Heart left ventricle (tissue), 13 donors: ENCODE measurements at regions not wholly inside any gene's neighbourhood (a gene's known extent, or its start where the extent isn't known, plus 50 kb on each side); places are given as distances from the start of the nearest gene placed in this dataset.

Source experiments
- POLR2A ChIP-seq, 2 donors: fragments of 450-650 bp; IDR thresholded peaks; one replicate each; pipeline ENCODE4 v1.6.1; 2017; ENCODE audit warnings: antibody characterized with exemption in 2 of 2, mild to moderate bottlenecking in 2 of 2, moderate library complexity in 2 of 2
- TF ChIP-seq, protein P1 (sequence below), 12 donors: fragments of 200-600 bp; sonication (generic) in 4 of 12; IDR thresholded peaks; one replicate each; pipeline versions ENCODE4 v1.5.0 to v1.8.0; 2018 to 2022; ENCODE audit warnings: antibody characterized with exemption in 12 of 12, mild to moderate bottlenecking in 5 of 12
- donor health status: ischemic (EF 13 %, LVEDD 7.1; RV severe dilation, severe dysfunction).
- donor health status: DM: no; HTN: yes; CAD: no.
- donor health status: DM: no; HTN: no; CAD: no.
- donor health status: ischemic (EF 25% LVEDD 6.9; RV normal size, moderate dysfunction).
- donor health status: ischemic (EF 25% LVEDD 5.7; RV mildly dilated, moderate dysfunction).
- donor health status: ischemic (EF 35%, LVEDD 5.7; RV mildly dilated, moderate dysfunction).
- donor health status: nonischemic (EF 11% LVEDD 7.7; RV severe dilation, severe dysfunction).
- donor health status: DM: yes; HTN: yes; CAD: no.
- donor health status: PGD.
- donor health status: ischemic (EF 29% LVEDD 5.4; RV normal size, mild dysfunction).
- donor health status: nonischemic (EF 23%, LVEDD 6.1; RV moderate dilation, normal function).

DNA sequence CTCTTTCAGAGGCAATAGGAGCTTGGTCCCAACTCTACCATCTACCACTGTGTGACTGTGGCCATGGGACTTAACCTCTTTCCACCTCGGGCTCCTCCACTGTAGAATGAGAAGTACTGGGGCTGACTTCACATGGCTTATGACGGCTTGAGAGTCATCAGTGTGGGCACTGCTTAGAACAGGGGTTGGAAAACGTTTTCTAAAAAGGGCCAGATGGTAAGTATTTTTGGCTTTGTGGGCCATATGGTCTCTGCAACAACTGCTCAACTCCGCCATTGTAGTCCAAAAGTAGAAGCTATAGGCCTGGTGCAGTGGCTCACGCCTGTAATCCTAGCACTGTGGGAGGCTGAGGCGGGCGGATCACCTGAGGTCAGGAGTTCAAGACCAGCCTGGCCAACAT, 69.2 kb upstream of the LTA4H start:
- TF ChIP-seq, protein P1, sequence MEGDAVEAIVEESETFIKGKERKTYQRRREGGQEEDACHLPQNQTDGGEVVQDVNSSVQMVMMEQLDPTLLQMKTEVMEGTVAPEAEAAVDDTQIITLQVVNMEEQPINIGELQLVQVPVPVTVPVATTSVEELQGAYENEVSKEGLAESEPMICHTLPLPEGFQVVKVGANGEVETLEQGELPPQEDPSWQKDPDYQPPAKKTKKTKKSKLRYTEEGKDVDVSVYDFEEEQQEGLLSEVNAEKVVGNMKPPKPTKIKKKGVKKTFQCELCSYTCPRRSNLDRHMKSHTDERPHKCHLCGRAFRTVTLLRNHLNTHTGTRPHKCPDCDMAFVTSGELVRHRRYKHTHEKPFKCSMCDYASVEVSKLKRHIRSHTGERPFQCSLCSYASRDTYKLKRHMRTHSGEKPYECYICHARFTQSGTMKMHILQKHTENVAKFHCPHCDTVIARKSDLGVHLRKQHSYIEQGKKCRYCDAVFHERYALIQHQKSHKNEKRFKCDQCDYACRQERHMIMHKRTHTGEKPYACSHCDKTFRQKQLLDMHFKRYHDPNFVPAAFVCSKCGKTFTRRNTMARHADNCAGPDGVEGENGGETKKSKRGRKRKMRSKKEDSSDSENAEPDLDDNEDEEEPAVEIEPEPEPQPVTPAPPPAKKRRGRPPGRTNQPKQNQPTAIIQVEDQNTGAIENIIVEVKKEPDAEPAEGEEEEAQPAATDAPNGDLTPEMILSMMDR (IDR thresholded peaks at IDR 0.05) = no peak
- TF ChIP-seq POLR2A (IDR thresholded peaks at IDR 0.05) = no peak
